ES-I3 (cell line): ENCODE measurements at regions not wholly inside any gene's neighbourhood (a gene's known extent, or its start where the extent isn't known, plus 50 kb on each side); places are given as distances from the start of the nearest gene placed in this dataset.

Source experiments
- H3K36me3 ChIP-seq: 2 replicates; pipeline ENCODE4 v1.6.1; 2013; ENCODE audit warnings: mild to moderate bottlenecking, low read length, control low read depth, moderate library complexity; ENCODE audit not compliant: insufficient read depth
- H3K4me1 ChIP-seq: 2 replicates; pipeline ENCODE4 v1.6.1; 2013; ENCODE audit warnings: mild to moderate bottlenecking, control low read depth, low read length; ENCODE audit not compliant: insufficient read depth
- H3K9ac ChIP-seq: 2 replicates; pipeline ENCODE4 v1.6.1; 2013; ENCODE audit warnings: low read depth, mild to moderate bottlenecking, low read length, moderate library complexity
- H3K9me3 ChIP-seq: 2 replicates; pipeline ENCODE4 v1.6.1; 2013; ENCODE audit warnings: mild to moderate bottlenecking, low read length, moderate library complexity; ENCODE audit not compliant: control insufficient read depth, insufficient read depth

GRCh38 chr6:139644821-139645220 is 270.4 kb upstream of the CITED2 start:
- no peak overlapping the region for H3K9ac ChIP-seq
- H3K4me1 ChIP-seq, result no peaks in the 10 kb centered on the region
- H3K9me3 ChIP-seq, result 0 out of 2 replicates have a peak, but pooled peaks cover 4% of the 10 kb centered on the region
- H3K36me3 ChIP-seq, result no peaks in the 10 kb centered on the region

GRCh38 chr6:139643986-139644385 is 269.5 kb upstream of the CITED2 start:
- Histone ChIP-seq H3K36me3 (no peaks in the 10 kb centered on the region), H3K9ac (no peak overlapping the region), H3K4me1 (no peaks in the 10 kb centered on the region), H3K9me3 (0 out of 2 replicates have a peak, but pooled peaks cover 4% of the 10 kb centered on the region)

GRCh38 chr6:139642346-139642745 is 267.9 kb upstream of the CITED2 start:
- no peak overlapping the region for H3K9ac ChIP-seq
- 0 out of 2 replicates have a peak, but pooled peaks cover 4% of the 10 kb centered on the region for H3K9me3 ChIP-seq
- no peaks in the 10 kb centered on the region for H3K36me3 ChIP-seq
- no peaks in the 10 kb centered on the region for H3K4me1 ChIP-seq

- no peaks in the 10 kb centered on the region for H3K36me3 ChIP-seq
- no peak overlapping the region for H3K9ac ChIP-seq
- no peaks in the 10 kb centered on the region for H3K9me3 ChIP-seq
- H3K4me1 ChIP-seq, result no peaks in the 10 kb centered on the region
Observed at GRCh38 chr6:139641376-139641775, 266.9 kb upstream of the CITED2 start.

- no peaks in the 10 kb centered on the region for H3K4me1 ChIP-seq
- H3K36me3 ChIP-seq, result no peaks in the 10 kb centered on the region
- no peaks in the 10 kb centered on the region for H3K9me3 ChIP-seq
- H3K9ac ChIP-seq, result no peak overlapping the region
Observed at GRCh38 chr6:139640921-139641320, 266.5 kb upstream of the CITED2 start.

GRCh38 chr6:139640448-139640847 is 266.0 kb upstream of the CITED2 start:
- H3K9me3 ChIP-seq, result no peaks in the 10 kb centered on the region
- H3K4me1 ChIP-seq, result no peaks in the 10 kb centered on the region
- H3K9ac ChIP-seq, result no peak overlapping the region
- H3K36me3 ChIP-seq, result no peaks in the 10 kb centered on the region

- Histone ChIP-seq H3K9ac (no peak overlapping the region), H3K9me3 (no peaks in the 10 kb centered on the region), H3K36me3 (no peaks in the 10 kb centered on the region), H3K4me1 (no peaks in the 10 kb centered on the region)
Observed at GRCh38 chr6:139639507-139639906, 265.1 kb upstream of the CITED2 start.

- no peaks in the 10 kb centered on the region for H3K36me3 ChIP-seq
Observed at GRCh38 chr6:139638179-139638941, 263.9 kb upstream of the CITED2 start.

GRCh38 chr6:139637766-139638165 is 263.3 kb upstream of the CITED2 start:
- Histone ChIP-seq H3K9me3 (no peaks in the 10 kb centered on the region), H3K36me3 (no peaks in the 10 kb centered on the region), H3K4me1 (no peaks in the 10 kb centered on the region), H3K9ac (no peak overlapping the region)

More at GRCh38 chr6:139638179-139638941, 263.9 kb upstream of the CITED2 start:
- no peaks in the 10 kb centered on the region for H3K4me1 ChIP-seq
- no peak overlapping the region for H3K9ac ChIP-seq
- H3K9me3 ChIP-seq, result no peaks in the 10 kb centered on the region

GRCh38 chr6:139636391-139636790 is 261.9 kb upstream of the CITED2 start:
- no peaks in the 10 kb centered on the region for H3K4me1 ChIP-seq

GRCh38 chr6:139635401-139636130 is 261.1 kb upstream of the CITED2 start:
- Histone ChIP-seq H3K36me3 (no peaks in the 10 kb centered on the region), H3K9me3 (no peaks in the 10 kb centered on the region), H3K9ac (no peak overlapping the region), H3K4me1 (no peaks in the 10 kb centered on the region)

More at GRCh38 chr6:139636391-139636790, 261.9 kb upstream of the CITED2 start:
- Histone ChIP-seq H3K36me3 (no peaks in the 10 kb centered on the region), H3K9me3 (no peaks in the 10 kb centered on the region), H3K9ac (no peak overlapping the region)

GRCh38 chr6:139632840-139633239 is 258.4 kb upstream of the CITED2 start:
- Histone ChIP-seq H3K9me3 (no peaks in the 10 kb centered on the region), H3K36me3 (no peaks in the 10 kb centered on the region), H3K4me1 (0 out of 2 replicates have a peak, but pooled peaks cover under 1% of the 10 kb centered on the region), H3K9ac (no peak overlapping the region)

GRCh38 chr6:139628270-139628669 is 253.8 kb upstream of the CITED2 start:
- peaks cover 11% of the 10 kb centered on the region; the same call in 1 of the 2 replicates for H3K4me1 ChIP-seq

GRCh38 chr6:139627091-139627490 is 252.6 kb upstream of the CITED2 start:
- no peaks in the 10 kb centered on the region for H3K36me3 ChIP-seq
- peaks cover 11% of the 10 kb centered on the region; the same call in 1 of the 2 replicates for H3K4me1 ChIP-seq
- H3K9ac ChIP-seq, result no peak overlapping the region
- no peaks in the 10 kb centered on the region; the same call in 1 of the 2 replicates for H3K9me3 ChIP-seq

More at GRCh38 chr6:139628270-139628669, 253.8 kb upstream of the CITED2 start:
- no peaks in the 10 kb centered on the region for H3K36me3 ChIP-seq
- no peaks in the 10 kb centered on the region; the same call in 1 of the 2 replicates for H3K9me3 ChIP-seq
- no peak overlapping the region for H3K9ac ChIP-seq
